Urinary bladder (tissue), 3 donors: ENCODE measurements at regions not wholly inside any gene's neighbourhood (a gene's known extent, or its start where the extent isn't known, plus 50 kb on each side); places are given as distances from the start of the nearest gene placed in this dataset.

Experiments used
- DNase-seq: peaks from one replicate; pipeline ENCODE4 v3.0.0-alpha.2; 2015; ENCODE audit errors: extremely low spot score
- H3K27ac ChIP-seq: one replicate; pipeline ENCODE4 v1.5.1; 2013; ENCODE audit warnings: low read depth, mild to moderate bottlenecking, moderate library complexity
- H3K36me3 ChIP-seq: one replicate; pipeline ENCODE4 v1.6.1; 2013; ENCODE audit warnings: mild to moderate bottlenecking, moderate library complexity; ENCODE audit not compliant: insufficient read depth
- H3K4me1 ChIP-seq: one replicate; pipeline ENCODE4 v1.6.1; 2013; ENCODE audit warnings: mild to moderate bottlenecking, moderate library complexity; ENCODE audit not compliant: insufficient read depth
- H3K4me3 ChIP-seq: one replicate; pipeline ENCODE4 v1.5.1; 2013; ENCODE audit warnings: low read depth, low read length
- WGBS: extraction: QIAGEN DNeasy Blood & Tissue Kit; methylation state at CpG from one replicate; pipeline ENCODE4 v1.1.7; 2013; 5-methylcytosine and 5-hydroxymethylcytosine counted together
- donor health status: healthy with polysubstance abuse.
- donor health status: healthy.

- H3K4me3 ChIP-seq, result no peak overlapping the region
- DNase-seq, result no peak
- H3K4me1 ChIP-seq, result no peaks in the 10 kb centered on the region
- H3K27ac ChIP-seq, result no peak overlapping the region
- 50% methylated on average over 7 of the region's 7 CpGs for WGBS
- H3K36me3 ChIP-seq, result no peaks in the 10 kb centered on the region
These were observed 625.9 kb downstream of the TBC1D22A start for GRCh38 chr22:47388331-47388730.

DNA sequence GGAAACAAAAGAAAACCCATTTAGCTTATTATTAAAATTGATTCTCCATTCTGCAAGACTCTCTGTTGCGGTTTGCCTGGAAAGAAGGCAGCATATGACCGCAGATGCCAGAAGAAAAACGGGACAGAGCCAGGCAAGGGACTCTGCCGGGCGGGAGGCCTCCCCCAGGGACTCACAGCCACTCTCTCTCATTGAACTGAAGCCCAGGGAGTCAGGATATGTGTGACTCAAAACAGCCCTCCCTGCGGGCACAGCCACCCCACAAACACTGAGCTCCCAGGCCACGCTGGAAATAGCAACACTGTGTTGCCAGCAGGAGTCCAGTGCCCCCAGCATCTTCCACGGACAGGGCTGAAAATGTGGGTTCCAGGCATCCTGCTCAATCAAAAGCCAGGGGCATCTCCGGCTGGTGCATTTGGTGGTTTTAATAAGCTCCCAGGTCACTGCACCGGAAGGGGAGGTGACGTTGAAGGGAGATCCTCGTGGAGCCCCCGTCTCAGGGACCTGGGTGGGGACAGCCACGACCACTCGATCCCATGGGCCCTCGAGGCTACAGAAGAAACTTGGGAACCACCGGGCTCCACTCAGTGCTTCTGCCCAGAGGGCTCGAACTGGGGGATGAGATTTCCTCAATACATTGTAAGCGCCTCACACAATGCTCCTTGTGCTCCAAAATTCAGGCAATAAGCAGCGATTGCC is 624.5 kb downstream of the TBC1D22A start:
- no peak overlapping the region for H3K27ac ChIP-seq
- DNase-seq, result no peak
- H3K36me3 ChIP-seq, result no peaks in the 10 kb centered on the region
- no peak overlapping the region for H3K4me3 ChIP-seq
- H3K4me1 ChIP-seq, result no peaks in the 10 kb centered on the region
- 78% methylated on average over 20 of the region's 20 CpGs for WGBS

GRCh38 chr22:47384977-47385376 is 622.5 kb downstream of the TBC1D22A start:
- DNase-seq, result no peak
- 72% methylated on average over 8 of the region's 8 CpGs for WGBS
- Histone ChIP-seq H3K27ac (no peak overlapping the region), H3K4me3 (no peak overlapping the region), H3K36me3 (no peaks in the 10 kb centered on the region), H3K4me1 (no peaks in the 10 kb centered on the region)

DNA sequence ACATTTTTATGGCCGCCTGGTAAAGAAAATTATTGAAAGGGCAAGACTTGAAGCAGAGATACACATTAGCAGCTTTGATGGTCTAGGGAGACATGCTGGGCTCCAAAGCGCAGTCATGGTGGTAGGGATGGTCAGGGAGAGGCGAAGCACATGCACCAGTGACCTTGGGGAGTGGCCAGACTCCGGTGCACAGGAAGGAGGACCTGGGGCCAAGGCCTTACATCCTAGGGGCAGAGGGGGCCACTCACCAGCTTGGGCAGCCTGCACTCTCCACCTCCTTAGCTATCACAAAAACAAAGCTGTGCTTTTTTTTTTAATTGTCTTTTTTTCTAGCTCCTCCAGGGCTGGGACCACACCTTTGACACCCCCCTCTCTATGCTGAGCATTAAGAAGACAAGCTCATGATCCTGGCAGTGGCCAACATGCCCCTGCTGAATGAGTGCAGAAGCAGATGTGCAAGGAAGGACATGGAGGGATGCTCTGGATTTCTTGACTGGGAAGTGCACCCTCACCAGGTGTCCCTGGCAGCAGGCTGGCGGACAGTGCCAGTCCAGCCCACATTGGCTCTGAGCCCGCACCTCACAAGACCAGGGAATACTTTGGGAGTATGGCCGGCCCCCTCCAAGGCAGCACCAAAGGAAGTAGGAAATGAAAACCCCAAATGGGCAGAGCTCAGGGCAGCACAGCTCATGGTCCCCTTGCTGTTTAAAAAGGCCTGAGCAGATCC is 619.9 kb downstream of the TBC1D22A start:
- Histone ChIP-seq H3K4me1 (no peaks in the 10 kb centered on the region), H3K36me3 (no peaks in the 10 kb centered on the region), H3K27ac (no peak overlapping the region), H3K4me3 (no peak overlapping the region)
- DNase-seq, result no peak
- 74% methylated on average over 7 of the region's 7 CpGs for WGBS

DNA sequence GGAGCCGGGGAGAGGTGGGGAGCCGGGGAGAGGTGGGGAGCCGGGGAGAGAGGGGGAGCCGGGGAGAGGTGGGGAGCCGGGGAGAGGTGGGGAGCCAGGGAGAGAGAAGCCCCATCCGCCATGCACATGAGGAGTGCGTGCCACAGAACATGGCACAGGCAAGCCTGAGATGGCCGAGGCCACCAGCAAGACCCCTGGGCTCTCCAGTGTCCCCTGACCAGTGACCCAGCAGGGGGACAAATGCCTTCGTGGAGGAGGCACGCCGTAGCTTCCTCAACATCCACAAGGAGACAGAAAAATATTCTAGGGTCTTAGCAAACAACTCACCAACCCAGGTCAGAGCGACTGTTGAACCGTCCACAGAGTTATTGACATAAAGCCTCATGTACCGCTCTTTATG is 618.8 kb downstream of the TBC1D22A start:
- H3K4me1 ChIP-seq, result no peaks in the 10 kb centered on the region
- H3K27ac ChIP-seq, result no peak overlapping the region
- 84% methylated on average over 13 of the region's 14 CpGs for WGBS
- H3K4me3 ChIP-seq, result no peak overlapping the region
- no peak for DNase-seq
- H3K36me3 ChIP-seq, result no peaks in the 10 kb centered on the region

- no peak for DNase-seq
These were observed 618.2 kb downstream of the TBC1D22A start for GRCh38 chr22:47380692-47381091.

GRCh38 chr22:47379037-47379436 is 616.6 kb downstream of the TBC1D22A start:
- 86% methylated on average over 19 of the region's 37 CpGs for WGBS
- Histone ChIP-seq H3K4me3 (no peak overlapping the region), H3K4me1 (no peaks in the 10 kb centered on the region), H3K27ac (no peak overlapping the region), H3K36me3 (no peaks in the 10 kb centered on the region)
- no peak for DNase-seq

More at GRCh38 chr22:47380692-47381091, 618.2 kb downstream of the TBC1D22A start:
- WGBS, result 80% methylated on average over 5 of the region's 5 CpGs
- Histone ChIP-seq H3K27ac (no peak overlapping the region), H3K36me3 (no peaks in the 10 kb centered on the region), H3K4me3 (no peak overlapping the region), H3K4me1 (no peaks in the 10 kb centered on the region)

DNA sequence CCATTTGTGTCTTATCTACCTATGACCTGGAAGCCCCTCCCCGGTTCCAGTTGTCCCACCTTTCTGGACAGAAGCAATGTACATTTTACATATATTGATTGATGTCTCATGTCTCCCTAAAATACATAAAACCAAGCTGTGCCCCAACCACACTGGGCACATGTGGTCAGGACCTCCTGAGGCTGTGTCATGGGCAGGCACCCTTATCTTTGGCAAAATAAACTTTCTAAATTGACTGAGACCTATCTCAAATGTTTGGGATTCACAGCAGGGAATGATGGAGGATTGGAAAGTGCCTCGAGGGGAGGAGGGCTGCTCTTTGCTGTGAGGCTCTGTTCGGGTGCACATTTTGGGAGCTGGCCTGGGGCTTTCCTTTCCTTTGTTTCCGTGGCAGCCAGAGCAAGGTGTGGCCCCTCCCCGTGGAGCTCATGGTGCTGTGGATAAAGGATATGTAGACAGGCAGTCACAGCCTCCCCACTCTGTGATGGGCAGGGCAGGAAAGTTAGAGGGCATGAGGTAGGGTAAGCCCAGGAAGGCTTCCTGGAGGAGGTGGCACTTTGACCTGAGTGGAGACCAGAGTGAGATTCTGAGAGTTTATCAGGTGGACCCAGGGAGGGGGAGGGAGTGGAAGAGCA is 615.6 kb downstream of the TBC1D22A start:
- no peak overlapping the region for H3K4me3 ChIP-seq
- DNase-seq, result no peak
- H3K36me3 ChIP-seq, result no peaks in the 10 kb centered on the region
- H3K4me1 ChIP-seq, result no peaks in the 10 kb centered on the region
- H3K27ac ChIP-seq, result no peak overlapping the region
- 74% methylated on average over 5 of the region's 5 CpGs for WGBS

DNA sequence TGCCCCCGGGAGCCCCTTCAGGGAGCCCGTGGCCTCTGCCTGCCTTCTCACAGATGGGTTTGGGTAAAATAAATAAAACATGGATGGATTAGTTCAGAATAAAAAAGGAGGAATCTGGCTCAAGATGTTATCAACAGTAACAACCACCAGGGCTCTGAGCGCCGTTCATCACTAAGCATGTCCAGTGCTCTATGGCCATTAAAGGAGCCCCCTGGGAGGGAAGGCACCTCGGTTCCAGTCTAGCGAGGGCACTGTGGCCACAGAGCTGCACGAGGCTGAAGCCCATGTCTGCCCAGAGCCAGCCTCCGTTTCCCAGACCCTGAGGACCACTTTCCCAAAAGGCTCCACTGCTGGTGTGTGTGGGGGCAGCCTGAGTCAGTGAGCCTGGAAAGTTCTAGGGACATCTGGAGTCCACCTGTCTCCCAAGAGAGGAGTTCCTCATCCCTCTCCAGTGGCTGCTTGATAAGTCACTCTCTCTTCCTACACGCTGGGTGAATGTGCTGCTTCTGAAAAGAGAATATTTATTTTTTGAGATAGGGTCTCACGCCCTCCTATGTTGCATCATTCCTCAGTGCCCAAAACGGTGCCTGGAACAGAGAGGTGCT is 614.6 kb downstream of the TBC1D22A start:
- WGBS, result 62% methylated on average over 11 of the region's 11 CpGs
- Histone ChIP-seq H3K36me3 (no peaks in the 10 kb centered on the region), H3K27ac (no peak overlapping the region), H3K4me1 (no peaks in the 10 kb centered on the region), H3K4me3 (no peak overlapping the region)
- no peak for DNase-seq

- no peaks in the 10 kb centered on the region for H3K36me3 ChIP-seq
- DNase-seq, result no peak
- H3K4me1 ChIP-seq, result no peaks in the 10 kb centered on the region
- no peak overlapping the region for H3K27ac ChIP-seq
- WGBS, result 90% methylated on average over 7 of the region's 7 CpGs
- H3K4me3 ChIP-seq, result no peak overlapping the region
These were observed 613.9 kb downstream of the TBC1D22A start for GRCh38 chr22:47376322-47376700.

- H3K36me3 ChIP-seq, result no peaks in the 10 kb centered on the region
- no peak overlapping the region for H3K4me3 ChIP-seq
- DNase-seq, result no peak
- WGBS, result 74% methylated on average over 25 of the region's 25 CpGs
- H3K27ac ChIP-seq, result no peak overlapping the region
- H3K4me1 ChIP-seq, result no peaks in the 10 kb centered on the region
These were observed 613.3 kb downstream of the TBC1D22A start for GRCh38 chr22:47375621-47376321.

GRCh38 chr22:47374901-47375575 is 612.6 kb downstream of the TBC1D22A start:
- no peaks in the 10 kb centered on the region for H3K4me1 ChIP-seq
- DNase-seq, result no peak
- no peaks in the 10 kb centered on the region for H3K36me3 ChIP-seq
- H3K4me3 ChIP-seq, result no peak overlapping the region
- WGBS, result 84% methylated on average over 18 of the region's 18 CpGs
- H3K27ac ChIP-seq, result no peak overlapping the region

GRCh38 chr22:47374273-47374771 is 611.9 kb downstream of the TBC1D22A start:
- H3K4me3 ChIP-seq, result no peak overlapping the region
- 85% methylated on average over 15 of the region's 15 CpGs for WGBS
- no peaks in the 10 kb centered on the region for H3K4me1 ChIP-seq
- DNase-seq, result no peak
- no peak overlapping the region for H3K27ac ChIP-seq
- no peaks in the 10 kb centered on the region for H3K36me3 ChIP-seq
